T-helper 1 cell treated with Interleukin-12 subunit alpha and Interleukin-12 subunit beta and Interleukin-4 antibody, amounts not matched to agents 30 ng/mL and 1 ng/mL, for 36 hours (primary cell): ENCODE measurements at regions not wholly inside any gene's neighbourhood (a gene's known extent, or its start where the extent isn't known, plus 50 kb on each side); places are given as distances from the start of the nearest gene placed in this dataset.

Source experiments
- intact Hi-C: fragments of 100-400 bp; cut with micrococcal nuclease; formaldehyde crosslinking; loops from one replicate; pipeline ENCODE4 v1.15.1; 2024

DNA sequence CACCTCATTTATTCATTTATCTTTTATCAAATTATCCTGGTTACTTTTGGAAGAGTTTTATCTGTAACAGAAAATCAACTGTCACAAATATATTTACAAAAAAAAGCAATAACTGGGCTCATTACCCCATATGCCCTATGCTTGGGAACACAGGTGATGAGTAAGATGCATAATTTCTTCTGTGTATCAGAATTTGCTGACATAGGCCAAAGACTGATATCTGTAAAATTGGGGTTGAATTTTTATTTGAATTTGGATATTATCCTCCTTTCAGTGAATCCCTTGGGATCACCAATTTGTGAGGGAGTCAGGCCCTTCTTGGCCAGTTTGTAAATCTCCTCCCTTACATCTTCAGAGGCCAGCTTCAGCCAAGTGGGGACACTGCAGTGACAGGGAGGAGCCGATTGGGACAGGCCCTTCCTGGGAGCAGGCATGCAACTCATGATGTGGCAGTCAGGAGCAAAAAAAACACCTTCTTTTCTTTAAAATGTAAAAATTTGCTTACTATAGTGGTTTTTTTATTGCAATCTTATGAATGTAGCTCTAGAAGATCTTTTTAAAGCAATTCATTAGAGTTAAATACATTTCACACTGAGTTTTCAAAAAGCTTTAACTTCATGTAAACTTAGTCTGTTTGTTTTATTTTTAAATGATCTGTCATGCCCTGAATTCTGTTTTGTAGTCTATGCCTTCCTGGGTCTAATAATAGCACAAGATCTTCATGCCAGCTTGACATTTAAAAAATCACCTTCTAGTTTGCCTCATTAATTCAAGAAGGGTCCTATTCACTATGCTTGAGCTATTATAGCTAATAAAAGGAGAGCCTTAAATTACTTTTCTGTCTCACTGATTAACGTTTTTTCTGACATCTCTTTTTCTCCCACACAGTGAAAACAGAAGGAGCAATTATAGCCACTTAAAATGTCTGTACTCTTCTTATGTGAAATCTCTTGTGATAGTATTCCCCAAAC is 136.6 kb upstream of the SPRY1 start:
- intact Hi-C loops, result no loop called here

DNA sequence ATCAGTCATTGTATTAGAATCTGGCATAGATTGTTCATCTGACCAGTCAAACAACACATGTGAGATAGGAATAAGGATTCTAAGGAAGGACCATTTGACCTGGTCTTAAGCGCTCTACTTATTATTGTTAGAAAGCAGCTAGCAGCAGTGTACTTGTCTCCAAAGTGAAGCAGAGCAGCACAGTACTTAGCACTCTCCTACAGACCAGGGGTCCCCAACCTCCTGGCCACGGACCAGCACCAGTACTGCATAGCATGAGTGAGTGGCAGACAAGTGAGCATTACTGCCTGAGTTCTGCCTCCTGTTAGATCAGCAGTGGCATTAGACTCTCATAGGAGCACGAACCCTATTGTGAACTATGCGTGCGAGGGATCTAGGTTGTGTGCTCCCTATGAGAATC is 135.9 kb upstream of the SPRY1 start:
- intact Hi-C loops, result no loop called here

DNA sequence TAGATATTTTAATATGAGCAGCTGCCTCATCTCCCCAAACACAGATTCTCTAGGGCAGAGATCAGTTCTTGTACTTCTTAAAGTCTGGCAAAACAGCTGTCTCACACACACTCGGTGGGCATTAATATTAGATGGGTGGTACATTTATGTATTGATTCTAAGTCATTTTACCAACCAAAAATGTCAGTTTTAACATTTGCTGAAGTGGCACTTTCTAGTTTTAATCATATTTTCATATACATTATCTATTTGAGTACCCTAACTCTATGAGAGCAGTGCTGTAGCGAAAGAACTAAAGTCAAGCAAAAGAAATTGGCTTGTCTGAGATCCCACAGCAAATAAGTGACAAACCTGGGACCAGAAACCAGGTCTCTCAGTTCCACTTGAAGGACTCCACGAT is 134.5 kb upstream of the SPRY1 start:
- intact Hi-C loops, result no loop called here

DNA sequence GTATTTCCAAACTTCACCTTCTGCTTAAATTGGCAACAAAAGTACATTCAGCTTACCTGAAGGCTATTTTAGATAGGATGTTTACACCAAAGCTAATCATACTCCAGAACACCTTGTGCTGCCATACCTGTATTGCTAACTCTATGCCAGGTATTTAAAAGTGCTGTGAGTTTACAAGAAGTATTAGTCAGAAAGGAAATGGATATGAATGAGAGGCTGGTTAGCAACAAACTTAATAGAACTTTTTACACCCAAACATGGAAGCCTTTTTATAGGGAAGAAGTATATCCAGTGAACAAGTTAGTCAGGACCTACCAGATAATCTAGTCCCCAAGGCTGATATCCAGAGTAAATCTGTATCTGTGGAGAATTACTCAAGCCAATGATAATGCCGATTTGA is 131.2 kb upstream of the SPRY1 start:
- intact Hi-C loops, result no loop called here

DNA sequence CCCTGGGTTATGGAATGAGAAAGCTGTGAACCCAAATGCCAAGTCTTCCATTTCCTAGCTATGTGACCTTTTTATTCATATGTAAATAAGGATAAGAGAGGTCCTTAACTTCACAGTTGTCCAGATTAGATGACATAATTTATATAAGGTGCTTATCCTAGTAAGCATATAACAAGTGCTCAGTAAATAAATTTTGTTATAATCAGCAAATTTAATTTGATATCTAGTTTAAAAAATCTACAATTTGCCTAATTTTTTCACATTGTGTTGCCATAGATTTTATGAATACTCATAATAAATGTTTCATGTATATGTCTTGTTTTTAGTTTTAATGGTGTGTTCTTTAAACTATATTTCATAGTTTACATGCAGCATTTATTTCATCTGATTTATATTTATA is 130.4 kb upstream of the SPRY1 start:
- intact Hi-C loops, result no loop called here

DNA sequence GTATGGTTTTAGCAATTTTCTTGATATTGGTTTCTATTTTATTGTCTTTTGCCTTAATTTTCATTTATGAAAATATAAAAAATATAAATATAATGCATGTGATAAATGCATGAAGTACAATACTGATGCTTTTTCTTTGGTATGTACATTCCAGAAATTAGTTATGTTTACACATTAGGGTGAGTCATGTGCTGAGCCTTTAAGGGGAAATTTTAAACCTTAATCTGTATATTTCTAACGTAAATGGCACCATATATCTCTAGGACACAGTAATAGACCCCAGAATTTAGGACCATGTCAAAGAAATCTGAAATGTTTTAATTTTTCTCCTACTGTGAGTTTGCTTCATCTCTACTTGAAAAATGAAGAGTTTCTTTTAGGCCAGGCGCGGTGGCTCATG is 117.8 kb upstream of the SPRY1 start:
- intact Hi-C loops, result no loop called here

DNA sequence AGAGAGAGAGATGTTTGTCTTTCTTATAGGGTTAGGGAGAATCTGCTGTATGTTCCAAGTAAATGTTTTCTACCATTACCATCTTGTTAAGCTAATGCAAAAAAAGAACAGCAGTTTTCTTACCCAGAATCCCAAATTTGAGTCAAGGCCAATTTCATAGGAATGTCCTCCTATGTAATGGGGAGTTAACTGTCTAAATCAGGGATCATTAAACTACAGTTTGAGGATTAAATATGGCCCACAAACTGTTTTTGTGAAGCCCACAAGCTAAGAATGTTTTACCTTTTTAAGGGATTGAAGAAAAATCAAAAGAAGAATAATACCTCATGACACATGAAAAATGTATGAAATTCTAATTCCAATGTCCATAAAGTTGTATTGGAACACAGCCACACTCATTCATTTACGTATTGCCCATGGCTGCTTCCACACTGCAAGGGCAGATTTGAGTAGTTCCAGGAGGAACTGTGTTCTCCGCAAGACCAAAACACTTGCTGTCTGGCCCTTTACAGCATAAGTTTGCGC is 113.2 kb upstream of the SPRY1 start:
- intact Hi-C loops, result no loop called here

DNA sequence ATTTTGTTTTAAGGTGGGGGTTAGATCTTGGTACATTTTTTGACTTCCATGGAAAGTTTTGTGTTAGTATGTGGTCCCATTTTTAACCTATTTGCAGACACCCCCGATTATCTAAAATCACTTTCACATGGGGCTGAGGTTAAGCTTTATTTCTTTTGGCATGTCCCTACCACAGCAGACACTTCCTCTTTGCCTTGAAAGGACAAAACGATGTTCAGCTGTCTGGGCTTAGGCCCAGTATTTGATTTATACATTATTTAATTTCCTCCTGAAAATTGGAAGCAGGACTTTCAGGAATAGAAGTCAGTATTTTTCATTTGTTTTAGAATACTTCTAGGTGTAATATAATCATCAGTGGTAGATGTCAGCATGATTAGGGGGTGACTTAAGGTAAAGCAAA is 112.4 kb upstream of the SPRY1 start:
- intact Hi-C loops, result no loop called here

DNA sequence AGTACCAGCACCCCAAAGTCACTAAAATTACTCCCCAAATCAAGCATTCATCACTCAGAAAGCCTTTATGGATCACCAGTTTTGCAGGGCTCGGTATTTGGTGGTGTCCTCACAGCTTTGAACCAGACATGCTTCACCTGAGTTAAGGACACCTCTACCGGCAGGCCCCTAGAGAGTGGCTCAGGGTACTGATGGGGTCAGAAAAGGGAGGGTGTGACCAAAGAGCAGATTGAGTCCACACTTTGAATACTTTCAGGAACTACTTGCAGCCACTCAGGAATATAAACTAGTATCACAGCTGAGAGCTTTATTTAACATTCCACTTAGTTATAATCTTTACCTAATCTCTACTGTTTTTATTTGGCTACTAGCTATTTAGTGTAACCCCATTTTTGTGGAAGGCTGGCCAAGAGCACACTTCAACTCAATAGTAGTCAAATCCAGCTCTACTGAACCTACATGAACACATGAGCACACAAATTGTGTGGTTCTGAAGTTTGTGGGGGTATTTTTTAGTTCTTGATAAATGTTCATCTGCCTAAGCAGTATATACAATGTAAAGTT is 109.6 kb upstream of the SPRY1 start:
- intact Hi-C loops, result no loop called here

DNA sequence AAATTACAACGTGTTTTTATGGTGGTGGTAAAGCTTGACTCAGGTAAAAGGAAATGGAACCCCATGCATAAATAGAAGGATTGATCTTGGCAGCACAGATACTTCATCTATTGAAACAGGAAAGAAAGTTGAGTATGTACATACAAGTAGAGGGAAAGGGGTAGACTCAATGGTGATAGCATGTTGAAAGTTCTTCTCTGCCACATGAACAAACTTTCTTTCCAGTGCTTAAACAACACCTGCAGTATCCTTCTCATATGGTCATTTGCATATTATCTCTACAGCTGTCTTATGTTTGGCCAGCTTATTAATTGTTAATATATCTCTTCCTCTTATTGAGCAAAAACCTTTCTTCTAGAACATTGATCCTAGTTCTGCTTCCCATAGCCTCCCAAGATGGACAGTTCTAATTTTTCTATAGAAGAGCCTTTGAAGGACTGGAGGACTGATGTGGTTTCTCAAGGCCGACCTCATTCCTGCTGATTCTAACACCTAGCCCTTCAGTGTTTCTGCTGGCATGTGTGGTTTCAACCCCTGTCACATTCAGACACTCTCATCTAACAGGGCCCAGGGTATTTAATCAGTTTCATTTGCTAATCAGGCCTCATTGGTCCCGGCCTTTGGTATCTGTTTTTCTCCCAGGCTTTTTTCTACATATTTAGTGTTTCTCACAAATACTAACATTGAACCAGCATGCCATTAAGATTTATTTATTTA is 108.1 kb upstream of the SPRY1 start:
- intact Hi-C loops, result no loop called here

DNA sequence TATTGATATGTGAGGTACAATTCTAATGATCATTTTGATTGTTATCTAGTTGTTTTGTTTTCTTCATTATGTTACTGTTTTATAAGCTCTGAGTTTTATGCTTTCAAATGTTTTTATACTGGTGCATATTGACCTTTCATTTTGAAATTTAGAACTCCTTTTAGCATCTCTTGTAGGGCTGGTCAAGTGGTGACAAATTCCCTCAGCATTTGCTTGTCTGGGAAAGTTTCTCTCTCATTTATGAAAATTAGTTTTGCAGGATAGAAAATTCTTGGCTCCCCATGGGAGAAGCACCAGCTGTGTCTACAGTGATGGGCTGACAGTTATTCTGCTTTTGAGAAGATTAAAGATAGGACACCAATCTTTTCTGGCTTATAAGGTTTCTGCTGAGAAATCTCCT is 105.3 kb upstream of the SPRY1 start:
- intact Hi-C loops, result no loop called here

DNA sequence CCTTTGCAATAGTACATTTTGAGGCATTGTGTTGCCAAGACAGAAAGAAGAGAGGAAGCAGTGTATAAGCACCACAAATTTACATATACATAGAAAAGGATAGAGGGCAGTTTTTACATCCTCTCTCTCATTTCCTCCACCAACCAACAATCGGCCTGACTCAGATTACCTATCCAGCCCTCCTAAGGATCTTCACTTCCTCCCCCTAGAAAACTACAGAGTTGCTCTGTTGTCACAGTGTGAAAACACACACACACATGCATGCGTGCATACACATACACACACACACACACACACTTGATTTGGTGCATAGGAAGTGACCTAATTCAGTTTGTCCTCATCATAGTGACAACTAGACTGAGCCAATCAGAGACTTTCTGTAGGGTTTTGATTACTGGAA is 98.8 kb upstream of the SPRY1 start:
- intact Hi-C loops, result no loop called here

DNA sequence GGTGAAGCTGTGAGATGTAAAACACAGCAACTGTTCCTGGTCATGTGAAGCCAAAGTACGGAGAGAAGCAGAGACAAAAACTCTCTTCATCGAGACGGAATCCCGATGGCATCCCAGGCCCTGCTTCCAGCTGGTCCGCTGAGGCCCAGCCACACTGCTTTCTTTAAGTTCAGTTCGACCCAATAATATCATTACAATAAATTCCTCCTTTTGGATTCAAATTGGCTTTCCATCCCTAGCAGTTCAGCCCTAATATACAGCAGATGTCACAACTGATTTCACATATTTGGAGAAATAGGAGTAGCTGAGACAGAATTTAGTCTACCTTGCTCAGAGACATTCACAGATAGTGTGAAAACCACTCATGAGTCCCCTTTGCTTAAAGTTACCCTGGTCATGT is 98.3 kb upstream of the SPRY1 start:
- intact Hi-C loops, result no loop called here

DNA sequence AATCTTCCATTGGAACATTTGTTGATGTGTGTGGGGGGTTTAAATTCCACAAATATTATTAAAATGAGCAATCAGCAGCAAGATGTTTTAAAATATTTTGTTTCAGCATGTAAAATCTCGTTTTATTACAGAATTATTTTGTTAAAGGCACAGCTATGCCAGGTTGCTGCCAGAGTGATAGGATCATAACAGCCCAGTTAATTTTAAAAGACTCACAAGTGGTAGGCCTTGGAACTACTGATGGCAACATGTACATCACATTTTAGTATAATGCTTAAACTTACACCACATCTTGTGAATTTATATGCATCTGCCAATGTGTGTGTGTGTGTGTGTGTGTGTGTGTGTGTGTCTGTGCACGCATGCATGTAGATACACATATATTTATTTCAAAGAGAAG is 97.8 kb upstream of the SPRY1 start:
- intact Hi-C loops, result no loop called here

DNA sequence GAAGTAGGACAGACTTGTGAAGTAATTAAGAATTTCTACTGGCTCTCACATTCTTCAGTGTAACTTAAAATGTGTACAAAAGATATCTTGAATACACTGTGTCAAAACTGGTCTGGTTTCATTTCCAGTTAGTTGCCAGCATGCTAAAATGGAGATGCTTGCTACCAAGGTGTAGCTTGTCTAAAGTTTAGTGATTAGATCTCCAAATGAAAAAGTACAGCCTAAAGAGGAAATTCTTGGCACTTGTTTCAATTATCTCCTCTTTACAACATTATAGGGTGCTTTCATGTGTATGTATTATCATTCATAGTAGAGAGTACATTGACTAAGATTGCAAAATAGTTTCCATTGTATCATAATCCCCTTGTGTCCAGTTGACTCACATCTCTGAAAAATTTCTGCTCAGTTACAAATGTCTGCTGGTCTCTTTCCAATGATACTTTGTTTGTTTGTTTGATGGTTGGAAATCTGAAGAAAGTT is 97.3 kb upstream of the SPRY1 start:
- intact Hi-C loops, result no loop called here

DNA sequence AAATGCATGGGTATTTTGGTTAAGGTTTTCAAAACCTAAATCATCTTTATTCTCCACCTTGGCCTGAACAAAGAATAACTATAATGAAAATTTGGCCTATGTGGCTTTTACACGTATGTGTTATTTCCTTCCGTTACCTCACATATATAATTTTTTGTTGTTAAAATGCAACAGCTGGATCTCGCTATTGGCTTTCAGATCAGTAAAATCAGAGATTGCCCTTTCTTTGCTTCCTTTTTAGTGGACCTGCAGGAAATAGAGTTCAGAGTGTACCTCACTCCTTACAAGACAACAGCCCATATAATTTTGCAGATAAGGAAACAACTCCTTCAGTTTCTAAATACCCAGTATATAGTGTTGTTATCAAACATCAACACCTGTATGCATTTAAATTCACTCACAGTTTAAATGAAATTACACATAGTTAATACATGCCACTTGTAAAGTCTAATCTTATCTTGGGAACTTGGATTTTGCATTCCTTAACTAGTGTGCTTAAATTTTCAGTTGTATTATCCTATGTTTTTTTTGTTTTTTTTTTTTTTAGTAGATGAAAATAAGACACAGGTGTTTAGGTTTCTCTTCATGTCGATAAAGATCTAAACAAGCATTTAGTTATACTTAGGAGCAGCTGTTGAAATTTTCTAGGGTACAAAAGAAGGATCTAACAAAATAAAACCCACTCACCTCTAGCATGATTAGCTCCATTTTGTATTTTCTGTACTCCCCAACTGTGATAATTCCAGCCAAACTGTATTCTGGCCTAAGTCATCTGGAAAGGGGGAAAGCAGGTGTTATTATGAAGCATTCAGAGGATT is 96.2 kb upstream of the SPRY1 start:
- intact Hi-C loops, result no loop called here

DNA sequence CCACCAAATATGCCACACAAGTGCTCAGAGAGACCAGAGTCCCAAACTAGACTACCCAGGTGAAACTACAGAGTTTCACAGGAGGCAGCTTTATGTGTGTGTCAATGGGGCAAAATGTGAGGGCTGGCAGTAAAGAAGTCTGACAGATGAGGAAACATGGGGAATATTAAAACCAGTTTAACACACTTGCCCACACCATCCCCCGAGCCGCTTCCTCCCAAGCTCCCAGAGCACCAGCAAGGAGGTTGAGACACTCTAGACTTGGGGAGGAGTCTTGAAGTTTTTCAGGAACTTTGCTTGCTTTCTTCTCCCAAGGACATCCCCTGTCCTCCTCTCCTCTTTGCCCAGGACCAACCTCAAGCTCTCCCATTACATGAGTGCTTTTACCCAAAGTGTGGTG is 94.7 kb upstream of the SPRY1 start:
- intact Hi-C loops, result no loop called here

DNA sequence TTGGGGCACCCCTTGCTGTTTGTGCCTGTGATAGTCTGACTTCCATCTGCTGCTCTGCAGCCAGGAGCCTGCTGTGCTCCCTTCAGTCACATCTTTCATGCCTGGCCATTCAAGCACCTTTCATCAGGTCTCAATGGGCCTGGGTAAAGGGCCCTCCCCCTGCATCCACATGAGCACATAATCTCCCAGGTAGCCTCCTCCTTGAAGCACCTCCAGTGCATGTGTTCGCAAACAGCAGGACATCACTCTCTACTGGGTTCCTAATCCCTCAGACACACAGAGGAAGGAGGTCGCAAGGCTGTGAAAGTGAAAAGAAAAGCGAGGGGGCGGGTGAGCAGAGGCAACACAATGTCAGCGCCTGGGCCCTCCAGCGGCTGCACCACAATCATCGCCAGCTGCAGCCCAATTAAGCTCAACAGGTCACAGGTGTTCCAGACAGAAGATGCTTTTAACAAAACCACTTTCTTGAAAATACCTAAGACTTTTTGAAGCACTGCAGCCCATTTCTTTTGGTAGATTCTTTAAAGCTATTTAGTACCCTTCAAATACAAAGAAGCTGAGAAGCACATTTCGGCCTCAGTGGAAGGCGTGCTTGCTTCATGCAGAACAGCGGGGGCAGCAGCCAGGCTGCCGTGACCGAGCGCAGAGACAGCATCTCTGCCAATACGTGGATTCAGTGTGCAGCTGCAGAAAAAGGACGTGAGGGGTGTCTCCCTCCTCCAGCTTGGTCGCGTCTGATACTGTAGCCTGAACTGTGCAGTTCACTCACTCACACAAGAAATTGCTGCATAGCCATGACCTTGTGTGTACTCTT is 92.2 kb upstream of the SPRY1 start:
- intact Hi-C loops, result no loop called here

DNA sequence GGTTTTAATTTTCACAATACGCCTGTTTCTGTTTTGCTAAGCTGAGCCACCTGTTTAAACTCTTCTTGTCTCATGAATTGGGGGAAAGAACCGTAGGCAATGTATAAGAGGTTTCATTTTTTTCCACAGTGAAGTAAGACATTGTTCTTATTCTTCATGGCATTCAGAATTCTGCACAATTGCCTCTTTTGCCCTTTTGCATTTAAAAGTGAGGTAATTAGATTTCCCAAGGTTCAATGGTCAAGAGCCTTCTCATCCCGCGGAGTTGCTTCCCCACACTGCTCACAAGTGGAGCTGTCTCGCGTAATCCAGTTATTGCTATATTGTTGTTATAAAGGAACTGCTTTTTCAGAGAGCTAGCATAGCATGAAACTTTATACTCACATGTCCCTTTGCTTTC is 90.9 kb upstream of the SPRY1 start:
- intact Hi-C loops, result no loop called here

DNA sequence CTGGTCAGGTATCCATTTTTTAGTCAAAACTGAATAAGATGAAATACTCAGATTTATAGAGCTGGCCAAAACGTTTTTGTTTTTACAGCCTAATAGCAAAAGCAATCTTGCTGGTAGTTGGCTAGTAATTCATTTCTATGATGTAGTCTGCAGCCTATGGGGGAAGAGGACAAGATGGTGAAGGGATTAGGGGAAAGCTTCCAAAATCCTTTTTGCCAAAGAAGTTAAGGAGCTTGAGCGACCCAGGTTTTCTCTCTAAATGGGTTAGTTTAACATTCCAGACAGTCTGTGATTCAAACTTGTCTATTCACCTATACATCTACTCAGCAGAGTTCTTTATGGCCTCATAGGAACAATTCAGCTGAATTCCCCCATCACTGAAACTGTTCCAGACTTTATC is 89.8 kb upstream of the SPRY1 start:
- intact Hi-C loops, result no loop called here
